NCI-H1436 treated with DMSO at 0.1 percent for 48 hours (cell line): ENCODE measurements at regions not wholly inside any gene's neighbourhood (a gene's known extent, or its start where the extent isn't known, plus 50 kb on each side); places are given as distances from the start of the nearest gene placed in this dataset.
"Not testable (repeated sequence)": the region's sequence is repeated elsewhere in the genome, so short reads cannot be mapped to it uniquely, and the experiment has no call there.

Experiments used
- DNase-seq: peaks from one replicate; lab custom pipeline; 2025; lab: John Stamatoyannopoulos, UW

DNA sequence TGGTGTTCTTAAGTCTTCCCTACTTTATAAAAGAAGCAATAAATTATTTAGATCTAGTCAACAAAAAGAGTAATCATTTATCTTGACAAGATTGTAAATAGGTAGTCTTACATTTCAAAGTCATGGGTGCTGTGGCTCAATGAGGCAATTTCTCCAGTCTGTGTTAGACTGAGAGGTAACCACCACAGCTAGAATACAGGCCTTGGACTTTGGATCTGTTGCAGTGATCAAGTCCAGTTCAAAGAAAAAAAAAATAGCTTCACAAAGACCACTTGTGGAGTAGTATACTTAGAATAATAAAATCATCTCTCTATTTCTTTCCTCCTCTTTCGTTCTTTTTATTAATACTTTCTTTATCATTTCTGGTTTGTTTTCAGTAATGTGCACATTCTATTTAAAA lies 93.1 kb upstream of the FSIP2 start:
- no peak for DNase-seq

DNA sequence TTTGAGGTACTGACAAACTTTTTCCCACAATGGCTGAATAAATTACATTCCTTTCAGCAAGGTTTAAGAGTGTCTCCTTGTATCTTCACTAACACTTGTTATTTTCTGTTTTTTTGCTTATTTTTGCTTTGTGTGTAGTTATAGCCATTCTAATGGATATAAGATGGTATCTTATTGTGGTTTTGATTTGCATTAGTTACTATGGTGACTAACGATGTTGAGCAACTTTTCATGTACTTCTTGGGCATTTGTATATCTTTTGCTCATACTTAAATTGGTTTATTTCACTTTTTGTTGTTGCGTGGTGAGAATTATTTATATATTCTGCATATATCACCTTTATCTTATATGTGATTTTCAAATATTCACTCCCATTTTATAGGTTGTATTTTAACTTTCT lies 79.9 kb upstream of the FSIP2 start:
- no peak for DNase-seq

DNA sequence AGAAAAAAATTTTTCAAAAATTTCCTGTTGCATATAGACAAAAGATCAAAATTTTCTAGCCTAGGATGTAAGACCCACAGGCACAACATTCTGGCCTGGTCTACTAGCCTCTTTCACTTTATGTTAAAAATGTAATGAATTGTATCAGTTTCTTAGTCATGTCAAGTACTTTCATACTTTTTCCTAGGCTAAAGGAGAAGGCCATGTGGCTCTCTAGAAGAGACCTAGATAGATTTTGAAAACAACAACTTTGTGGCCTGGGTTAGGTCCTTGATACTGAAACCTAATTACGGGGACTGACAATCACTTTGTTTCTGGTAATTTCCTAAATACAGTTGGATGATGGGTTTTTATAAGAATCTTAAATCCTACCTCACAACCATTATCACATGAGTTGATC lies 74.8 kb upstream of the FSIP2 start:
- no peak for DNase-seq

- no peak for DNase-seq
These were observed 74.2 kb upstream of the FSIP2 start for GRCh38 chr2:185664384-185664783.

DNA sequence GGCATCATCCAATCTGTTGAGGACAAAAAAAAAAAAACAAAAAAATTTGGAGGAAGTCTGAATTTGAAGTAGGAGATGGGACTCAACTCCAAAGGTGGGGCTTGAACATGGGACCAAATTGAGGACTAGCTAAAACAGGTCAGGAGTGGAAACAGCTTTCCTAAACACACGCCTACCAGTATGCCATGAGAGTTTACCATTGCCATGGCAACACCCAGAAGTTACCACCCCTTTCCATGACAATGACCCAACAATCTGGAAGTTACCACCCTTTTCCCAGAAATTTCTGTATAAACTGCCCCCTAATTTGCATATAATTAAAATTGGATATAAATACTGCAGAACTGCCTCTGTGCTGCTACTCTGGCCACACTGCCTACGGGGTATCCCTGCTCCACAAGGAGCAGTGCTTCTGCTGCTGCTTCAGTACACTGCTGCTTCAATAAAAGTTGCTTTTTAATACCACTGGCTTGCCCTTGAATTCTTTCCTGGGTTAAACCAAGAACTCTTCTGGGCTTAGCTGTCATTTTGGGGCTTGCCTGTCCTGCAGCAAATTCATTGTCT lies 73.3 kb upstream of the FSIP2 start:
- no peak for DNase-seq

DNA sequence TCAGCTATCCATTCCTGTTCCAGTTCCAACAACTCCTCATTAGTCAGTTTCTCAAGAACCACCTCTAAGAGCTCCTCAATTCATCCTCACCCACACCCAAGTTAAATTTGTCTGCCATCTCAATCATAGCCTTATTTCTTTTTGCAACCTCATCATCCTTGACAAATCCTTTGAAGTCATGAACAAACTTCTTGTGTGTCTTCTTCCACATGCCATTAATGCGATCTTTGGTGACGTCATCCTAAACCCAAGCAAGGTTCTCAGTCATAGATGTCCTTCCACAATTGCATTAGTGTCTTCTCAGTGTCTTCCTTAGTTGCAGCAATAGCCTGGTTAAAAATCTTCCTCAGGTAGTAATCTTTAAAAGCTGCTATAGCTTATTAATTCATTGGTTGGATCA lies 71.2 kb upstream of the FSIP2 start:
- no peak for DNase-seq

- DNase-seq, result no peak
These were observed 69.9 kb upstream of the FSIP2 start for GRCh38 chr2:185668710-185669109.

DNA sequence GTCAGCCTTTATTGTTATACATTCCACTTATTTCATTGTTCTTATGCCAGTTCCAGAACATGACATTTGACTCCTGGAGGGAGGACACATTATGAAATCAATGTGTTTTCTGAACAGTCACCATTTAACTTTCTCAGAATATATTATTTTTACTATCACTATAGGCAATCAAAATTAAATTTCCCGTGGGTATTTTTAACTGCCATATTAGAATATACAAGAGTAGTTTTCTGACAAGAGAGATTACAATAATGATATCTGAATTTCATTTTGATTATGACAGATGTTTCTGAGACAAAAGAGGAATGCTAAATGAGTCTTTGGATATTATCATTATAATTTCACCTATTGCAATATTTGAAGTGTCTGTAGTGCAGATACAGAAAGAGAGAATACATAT lies 64.4 kb upstream of the FSIP2 start:
- DNase-seq, result no peak

- no peak for DNase-seq
These were observed 62.3 kb upstream of the FSIP2 start for GRCh38 chr2:185676316-185676715.

GRCh38 chr2:185687001-185687400 lies 51.6 kb upstream of the FSIP2 start:
- DNase-seq, result not testable (repeated sequence)

- no peak for DNase-seq
These were observed 50.6 kb upstream of the FSIP2 start for GRCh38 chr2:185687967-185688366.
